AG04450 (cell line): ENCODE measurements at regions not wholly inside any gene's neighbourhood (a gene's known extent, or its start where the extent isn't known, plus 50 kb on each side); places are given as distances from the start of the nearest gene placed in this dataset.

Experiments used
- CTCF ChIA-PET: fragments of 300-600, 350-600 bp; formaldehyde crosslinking; extraction: SDS; loops from one replicate; lab custom pipeline; 2022; ENCODE audit warnings: antibody characterized with exemption, inconsistent platforms; lab: Charles Lee
- POLR2A ChIA-PET: fragments of 350-600 bp; formaldehyde crosslinking; extraction: SDS; loops from one replicate; lab custom pipeline; 2021; ENCODE audit warnings: antibody characterized with exemption, inconsistent platforms; lab: Yijun Ruan, JAX
- DNase-seq: peaks from one replicate; pipeline ENCODE4 v3.0.0-alpha.2; 2011; ENCODE audit warnings: low read depth, low spot score
- H3K27ac ChIP-seq: one replicate; pipeline ENCODE4 v1.5.1; 2012; ENCODE audit warnings: low read depth, low read length, control low read depth
- H3K27me3 ChIP-seq: one replicate; pipeline ENCODE4 v1.6.0; 2012; ENCODE audit warnings: low read length; ENCODE audit not compliant: control insufficient read depth, insufficient read depth
- H3K4me3 ChIP-seq: 2 replicates; pipeline ENCODE4 v1.5.1; 2011; ENCODE audit warnings: mild to moderate bottlenecking, low read depth, low read length, control low read depth
- H3K9me3 ChIP-seq: 2 replicates; pipeline ENCODE4 v1.5.1; 2012; ENCODE audit warnings: low read length; ENCODE audit not compliant: control insufficient read depth, insufficient read depth
- TF ChIP-seq, protein P1 (sequence below): IDR thresholded peaks from 2 replicates; pipeline ENCODE4 v1.5.1; 2011; ENCODE audit warnings: low read depth, low read length, control low read depth, inconsistent platforms

DNA sequence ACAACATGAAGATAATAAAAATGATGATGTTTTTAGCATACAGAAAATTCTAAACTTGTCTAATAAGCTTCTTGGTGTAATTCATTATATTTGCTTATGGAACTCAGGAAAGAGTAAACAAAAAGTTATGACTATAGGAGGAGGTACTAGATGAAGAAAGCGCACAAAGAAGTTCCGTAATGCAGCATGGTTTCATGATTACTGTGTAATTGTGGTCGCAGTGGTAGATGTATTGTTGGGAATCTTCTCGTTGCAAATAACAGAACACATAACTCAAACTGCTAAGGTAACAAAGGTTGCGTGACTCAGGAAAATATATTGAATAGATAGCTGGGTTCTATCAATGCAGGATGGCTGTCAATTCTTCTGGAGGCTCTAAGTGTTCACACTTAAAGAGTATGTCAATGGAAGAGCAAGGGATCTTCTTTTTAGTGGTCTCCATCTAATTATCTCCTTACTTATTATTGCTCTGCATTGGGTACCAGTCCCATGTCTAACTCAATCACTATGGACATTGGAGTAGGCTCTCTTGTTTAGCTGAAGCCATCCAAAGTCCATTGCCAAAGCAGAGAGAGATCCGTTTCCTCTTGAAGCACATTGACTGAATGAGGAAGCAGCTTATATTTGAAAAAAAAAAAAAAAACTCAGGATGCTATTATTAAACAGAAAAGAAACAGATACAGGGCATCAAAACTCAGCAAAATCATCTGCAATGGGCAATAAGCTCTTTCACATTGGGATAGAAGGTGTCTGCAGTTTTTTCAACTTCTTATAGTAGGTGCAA, 283.4 kb upstream of the ATP2B1 start:
- no peak overlapping the region for H3K27ac ChIP-seq
- H3K9me3 ChIP-seq: no peaks in the 10 kb centered on the region
- CTCF ChIA-PET: interaction anchor here (0.6 to 1.0 kb wide), 3 partner anchors 19 to 260 kb away, joined by 3 read pairs; no protein-coding TSS in a partner anchor
- POLR2A ChIA-PET: interaction anchor here (0.6 kb wide), 1 partner anchor 351 kb away, joined by 6 read pairs; no protein-coding TSS in a partner anchor
- no peak overlapping the region for H3K4me3 ChIP-seq
- DNase-seq: no peak
- TF ChIP-seq, protein P1, sequence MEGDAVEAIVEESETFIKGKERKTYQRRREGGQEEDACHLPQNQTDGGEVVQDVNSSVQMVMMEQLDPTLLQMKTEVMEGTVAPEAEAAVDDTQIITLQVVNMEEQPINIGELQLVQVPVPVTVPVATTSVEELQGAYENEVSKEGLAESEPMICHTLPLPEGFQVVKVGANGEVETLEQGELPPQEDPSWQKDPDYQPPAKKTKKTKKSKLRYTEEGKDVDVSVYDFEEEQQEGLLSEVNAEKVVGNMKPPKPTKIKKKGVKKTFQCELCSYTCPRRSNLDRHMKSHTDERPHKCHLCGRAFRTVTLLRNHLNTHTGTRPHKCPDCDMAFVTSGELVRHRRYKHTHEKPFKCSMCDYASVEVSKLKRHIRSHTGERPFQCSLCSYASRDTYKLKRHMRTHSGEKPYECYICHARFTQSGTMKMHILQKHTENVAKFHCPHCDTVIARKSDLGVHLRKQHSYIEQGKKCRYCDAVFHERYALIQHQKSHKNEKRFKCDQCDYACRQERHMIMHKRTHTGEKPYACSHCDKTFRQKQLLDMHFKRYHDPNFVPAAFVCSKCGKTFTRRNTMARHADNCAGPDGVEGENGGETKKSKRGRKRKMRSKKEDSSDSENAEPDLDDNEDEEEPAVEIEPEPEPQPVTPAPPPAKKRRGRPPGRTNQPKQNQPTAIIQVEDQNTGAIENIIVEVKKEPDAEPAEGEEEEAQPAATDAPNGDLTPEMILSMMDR: no peak
- no peaks in the 10 kb centered on the region for H3K27me3 ChIP-seq

DNA sequence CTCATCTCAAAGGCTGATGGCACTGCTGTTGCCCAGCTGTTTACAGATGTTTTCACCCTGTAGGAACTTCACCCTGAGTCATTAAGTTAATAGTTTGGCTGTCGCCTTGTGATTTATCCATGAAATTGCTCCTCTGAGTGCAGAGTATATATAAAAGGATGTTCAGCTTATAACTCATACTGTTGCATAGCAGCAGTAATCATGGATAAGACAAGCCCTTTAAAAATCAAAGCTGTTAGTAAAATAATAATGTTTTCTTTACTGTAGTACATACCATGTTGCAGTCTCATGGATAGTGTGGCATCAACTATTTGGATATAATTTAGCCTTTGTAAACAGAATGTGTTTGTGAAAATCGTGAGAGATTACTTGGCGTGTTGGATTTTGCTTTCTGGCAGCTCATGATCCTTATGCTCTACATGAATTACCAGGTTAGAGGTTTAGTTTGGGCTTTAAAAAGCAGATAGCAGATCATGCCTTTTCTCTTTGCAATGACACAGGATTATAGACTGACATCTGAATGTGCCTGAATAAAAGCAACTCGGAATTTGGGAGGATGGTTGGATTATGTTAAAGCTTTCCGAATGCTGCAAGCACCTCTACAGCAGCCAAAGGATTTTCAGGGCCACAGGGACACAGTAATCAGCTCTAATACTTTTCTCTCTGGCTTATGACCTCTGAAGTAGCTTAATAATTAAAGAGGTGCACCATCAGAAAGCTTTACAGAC, 279.7 kb upstream of the ATP2B1 start:
- Histone ChIP-seq H3K27me3 (no peaks in the 10 kb centered on the region), H3K27ac (no peak overlapping the region), H3K9me3 (no peaks in the 10 kb centered on the region), H3K4me3 (no peak overlapping the region)
- POLR2A ChIA-PET: no interaction called here
- CTCF ChIA-PET: interaction anchor here (1.2 kb wide), 1 partner anchor 445 kb away, joined by 3 read pairs; no protein-coding TSS in a partner anchor
- TF ChIP-seq, protein P1: no peak
- DNase-seq: no peak

GRCh38 chr12:89985935-89986334, 277.3 kb upstream of the ATP2B1 start:
- Histone ChIP-seq H3K27ac (no peak overlapping the region), H3K4me3 (no peak overlapping the region), H3K9me3 (no peaks in the 10 kb centered on the region), H3K27me3 (no peaks in the 10 kb centered on the region)
- ChIA-PET POLR2A (no interaction called here), CTCF (interaction anchor here (0.5 to 0.6 kb wide), 2 partner anchors 115 to 305 kb away, joined by 3 to 4 read pairs; no protein-coding TSS in a partner anchor)
- DNase-seq: no peak
- TF ChIP-seq, protein P1: no peak

DNA sequence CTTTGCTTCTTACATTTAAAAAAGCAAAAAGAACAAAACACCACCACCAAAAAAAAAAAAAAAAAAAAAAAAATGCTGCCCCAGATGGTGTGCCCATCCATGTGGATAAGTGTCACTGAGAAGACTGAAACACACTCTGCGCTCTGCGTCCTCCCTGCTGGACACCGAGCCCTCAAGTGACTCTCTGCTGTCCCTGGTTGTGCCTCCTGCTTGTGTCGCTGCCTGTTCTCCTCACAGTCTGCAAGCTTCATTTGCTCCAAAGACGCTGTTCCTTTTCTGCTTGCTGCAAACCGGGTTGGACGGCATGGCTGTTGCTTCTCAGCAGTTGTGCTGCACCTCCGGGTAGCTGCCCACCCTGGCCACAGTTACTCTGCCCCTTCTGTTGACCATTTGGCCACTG, 276.2 kb upstream of the ATP2B1 start:
- Histone ChIP-seq H3K27me3 (no peaks in the 10 kb centered on the region), H3K9me3 (no peaks in the 10 kb centered on the region), H3K4me3 (no peak overlapping the region), H3K27ac (no peak overlapping the region)
- DNase-seq: no peak
- ChIA-PET POLR2A (interaction anchor here (0.7 kb wide), 1 partner anchor 275 kb away, joined by 3 read pairs; no protein-coding TSS in a partner anchor), CTCF (no interaction called here)
- TF ChIP-seq, protein P1: no peak
